ENCODE measurements at regions not wholly inside any gene's neighbourhood (a gene's known extent, or its start where the extent isn't known, plus 50 kb on each side); places are given as distances from the start of the nearest gene placed in this dataset.

- Mint-ChIP-seq H3K36me3 (no peaks in the 10 kb centered on the region), H3K4me3 (no peak overlapping the region), H3K27ac (no peak overlapping the region), H3K4me1 (no peaks in the 10 kb centered on the region), H3K27me3 (peaks cover 5 to 21% (median 12%) of the 10 kb centered on the region in 5 donors), H3K9me3 (no peaks in the 10 kb centered on the region)
- POLR2A ChIA-PET: no interaction called here
- ATAC-seq (no peak), DNase-seq (no peak)
Measured at GRCh38 chr3:180802837-180803236, 109.6 kb upstream of the FXR1 start.

DNA sequence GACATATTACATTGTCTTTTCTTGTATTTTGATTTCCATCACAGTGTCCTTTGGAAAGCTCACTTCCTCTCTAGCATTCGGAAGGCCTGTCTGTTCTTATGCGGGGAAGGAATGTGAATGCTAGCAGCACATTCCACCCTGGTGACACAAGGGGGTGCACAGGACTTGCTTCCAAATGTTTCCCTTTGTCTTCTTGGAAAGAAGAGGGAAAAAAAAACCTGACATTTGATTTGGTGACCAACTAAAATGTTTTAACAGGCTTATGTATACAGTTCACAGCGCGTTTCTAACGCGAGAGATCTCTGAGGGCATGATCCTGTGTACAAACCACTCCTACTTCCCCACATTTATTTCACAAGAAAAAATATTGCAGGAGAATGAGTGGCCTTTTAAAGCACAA is 107.6 kb upstream of the FXR1 start:
- DNase-seq: no peak
- ATAC-seq: no peak
- no peak overlapping the region for H3K4me3 Mint-ChIP-seq
- POLR2A ChIA-PET: no interaction called here
- no peak overlapping the region for H3K27ac Mint-ChIP-seq
- no peaks in the 10 kb centered on the region for H3K36me3 Mint-ChIP-seq
- peaks cover 0 to 9% (median 5%) of the 10 kb centered on the region in 5 donors for H3K27me3 Mint-ChIP-seq
- no peaks in the 10 kb centered on the region for H3K4me1 Mint-ChIP-seq
- H3K9me3 Mint-ChIP-seq: no peaks in the 10 kb centered on the region

- ATAC-seq (no peak), DNase-seq (no peak)
- H3K4me1 Mint-ChIP-seq: no peaks in the 10 kb centered on the region
- H3K36me3 Mint-ChIP-seq: no peaks in the 10 kb centered on the region
- no peak overlapping the region for H3K27ac Mint-ChIP-seq
- H3K27me3 Mint-ChIP-seq: peaks cover 0 to 5% (median 2%) of the 10 kb centered on the region in 5 donors
- no peak overlapping the region for H3K4me3 Mint-ChIP-seq
- no peaks in the 10 kb centered on the region for H3K9me3 Mint-ChIP-seq
- POLR2A ChIA-PET: no interaction called here
Measured at GRCh38 chr3:180808823-180809575, 103.5 kb upstream of the FXR1 start.

GRCh38 chr3:180820400-180820799 is 92.1 kb upstream of the FXR1 start:
- POLR2A ChIA-PET: no interaction called here
- no peak overlapping the region for H3K4me3 Mint-ChIP-seq
- H3K9me3 Mint-ChIP-seq: no peaks in the 10 kb centered on the region
- ATAC-seq (no peak), DNase-seq (peak in 1 of 10 donors; percentile 58)
- no peak overlapping the region for H3K27ac Mint-ChIP-seq
- no peaks in the 10 kb centered on the region for H3K36me3 Mint-ChIP-seq
- no peaks in the 10 kb centered on the region for H3K4me1 Mint-ChIP-seq
- H3K27me3 Mint-ChIP-seq: peaks cover 3 to 27% (median 7%) of the 10 kb centered on the region in 5 donors

DNA sequence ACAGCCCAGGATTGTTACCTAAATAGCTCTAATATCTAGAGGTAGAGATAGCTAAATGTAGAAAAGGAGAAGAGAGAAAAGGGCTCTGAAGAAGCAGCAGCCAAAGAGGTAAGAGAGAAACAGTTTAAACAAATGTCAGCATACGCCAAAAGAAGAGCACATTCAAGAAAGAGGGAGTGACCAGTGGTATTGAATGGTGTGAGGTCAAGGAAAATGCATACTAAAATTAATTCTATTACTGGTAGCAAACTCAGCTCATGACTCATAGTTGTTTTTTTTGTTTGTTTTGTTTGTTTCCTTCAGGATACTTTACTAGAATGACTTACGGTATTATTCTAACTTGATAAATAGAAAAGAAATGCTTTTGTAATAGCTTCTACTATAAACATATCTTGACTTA is 86.5 kb upstream of the FXR1 start:
- ATAC-seq (no peak), DNase-seq (no peak)
- POLR2A ChIA-PET: no interaction called here
- Mint-ChIP-seq H3K27me3 (peaks cover 0 to 16% (median 7%) of the 10 kb centered on the region in 5 donors), H3K9me3 (no peaks in the 10 kb centered on the region), H3K4me3 (no peak overlapping the region), H3K36me3 (no peaks in the 10 kb centered on the region), H3K4me1 (no peaks in the 10 kb centered on the region), H3K27ac (no peak overlapping the region)

DNA sequence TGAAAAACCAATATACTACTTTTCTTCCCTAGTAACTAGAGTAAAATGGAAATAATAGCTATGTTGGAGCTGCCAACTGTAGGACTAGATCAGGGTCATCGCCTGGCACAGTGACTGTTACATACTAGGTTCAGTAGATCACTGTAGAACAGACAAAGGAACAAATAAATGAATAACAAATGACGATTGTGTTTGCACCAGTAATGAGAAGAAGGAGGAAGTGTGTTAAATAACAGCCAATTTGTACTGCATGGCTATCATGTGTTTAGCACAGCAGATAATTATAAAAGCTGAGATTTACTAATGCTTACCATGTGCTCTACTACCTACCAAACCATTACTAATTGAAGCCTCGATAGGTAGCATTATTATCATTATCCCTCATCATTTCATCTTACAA is 85.3 kb upstream of the FXR1 start:
- Mint-ChIP-seq H3K27me3 (peaks cover 2 to 9% (median 6%) of the 10 kb centered on the region in 5 donors), H3K4me3 (no peak overlapping the region), H3K27ac (no peak overlapping the region), H3K4me1 (no peaks in the 10 kb centered on the region), H3K9me3 (no peaks in the 10 kb centered on the region), H3K36me3 (no peaks in the 10 kb centered on the region)
- POLR2A ChIA-PET: no interaction called here
- ATAC-seq (no peak), DNase-seq (no peak)

DNA sequence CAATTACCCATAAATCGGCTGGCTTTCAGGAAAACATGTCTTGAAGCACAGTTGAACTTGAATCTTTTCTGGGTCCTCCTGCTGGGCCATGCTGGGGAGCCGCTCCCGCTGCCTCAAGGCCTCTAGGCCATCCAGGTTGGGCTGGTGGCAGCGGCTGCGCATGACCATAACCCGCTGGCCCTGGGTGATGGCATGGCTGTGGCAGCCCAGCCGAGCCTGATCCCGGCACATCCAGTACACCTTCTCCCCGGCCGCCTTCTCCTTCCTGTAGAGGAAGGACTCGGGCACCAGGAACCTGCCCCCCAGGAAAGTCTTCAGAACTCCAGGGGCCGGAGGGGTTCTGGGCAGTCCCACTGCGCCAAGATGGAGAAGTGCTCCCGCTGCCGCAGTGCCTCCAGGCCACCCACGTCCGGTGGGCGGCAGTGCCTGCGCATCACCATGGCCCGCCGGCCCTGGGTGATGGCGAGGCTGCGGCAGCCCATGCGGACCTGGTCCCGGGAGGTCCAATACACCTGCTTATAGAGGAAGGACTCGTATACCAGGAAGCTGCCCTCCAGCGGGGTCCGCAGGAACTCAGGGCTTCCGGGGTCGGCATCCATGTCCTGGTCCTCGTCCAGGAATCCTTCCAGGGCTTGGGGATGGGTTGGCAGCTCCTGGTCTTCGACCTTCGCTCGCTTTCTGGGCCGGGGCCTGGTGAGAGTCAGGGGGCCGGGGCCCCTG is 84.3 kb upstream of the FXR1 start:
- DNase-seq (peak in 1 of 10 donors; percentile 59), ATAC-seq (no peak)
- Mint-ChIP-seq H3K27ac (no peak overlapping the region), H3K4me1 (no peaks in the 10 kb centered on the region), H3K4me3 (no peak overlapping the region), H3K27me3 (peaks cover 2 to 9% (median 6%) of the 10 kb centered on the region in 5 donors), H3K9me3 (no peaks in the 10 kb centered on the region), H3K36me3 (no peaks in the 10 kb centered on the region)
- POLR2A ChIA-PET: no interaction called here

DNA sequence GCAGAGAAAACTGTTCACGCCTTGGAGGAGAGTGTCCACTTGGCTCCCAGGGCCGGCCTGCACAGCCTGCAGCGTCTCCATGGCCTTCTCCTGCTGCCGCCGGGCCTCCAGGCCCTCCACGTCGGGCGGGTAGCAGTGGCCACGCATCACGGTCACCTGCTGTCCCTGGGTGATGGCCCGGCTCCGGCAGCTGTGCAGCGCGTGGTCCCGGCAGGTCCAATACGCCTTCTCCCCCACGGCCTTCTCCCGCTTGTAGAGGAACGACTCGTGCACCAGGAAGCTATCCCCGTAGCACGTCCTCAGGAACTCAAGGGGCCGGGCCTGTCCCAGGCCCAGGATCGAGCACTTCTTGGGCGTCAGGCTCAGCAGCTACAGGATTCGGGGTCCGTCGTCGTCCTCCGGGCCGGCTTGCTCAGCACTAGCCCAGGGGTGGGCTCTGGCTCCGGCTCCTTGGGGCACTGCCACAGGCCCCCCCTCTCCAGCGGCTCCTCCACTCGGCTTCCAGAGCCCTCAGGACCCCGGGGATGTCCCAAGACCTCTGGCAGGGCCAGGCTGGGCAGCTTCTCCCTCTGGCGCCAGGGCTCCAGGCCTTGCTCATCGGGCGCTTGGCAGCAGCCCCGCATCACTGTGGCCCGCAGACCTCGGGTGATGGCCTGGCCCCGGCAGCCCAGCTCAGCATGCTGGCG is 83.6 kb upstream of the FXR1 start:
- Mint-ChIP-seq H3K9me3 (no peaks in the 10 kb centered on the region), H3K27me3 (peaks cover 2 to 10% (median 6%) of the 10 kb centered on the region in 5 donors), H3K36me3 (no peaks in the 10 kb centered on the region), H3K27ac (no peak overlapping the region), H3K4me1 (no peaks in the 10 kb centered on the region), H3K4me3 (no peak overlapping the region)
- ATAC-seq: no peak
- POLR2A ChIA-PET: no interaction called here
- peak in 1 of 10 donors; percentile 64 for DNase-seq

- no peaks in the 10 kb centered on the region for H3K9me3 Mint-ChIP-seq
Measured at GRCh38 chr3:180829409-180830405, 82.8 kb upstream of the FXR1 start.

DNA sequence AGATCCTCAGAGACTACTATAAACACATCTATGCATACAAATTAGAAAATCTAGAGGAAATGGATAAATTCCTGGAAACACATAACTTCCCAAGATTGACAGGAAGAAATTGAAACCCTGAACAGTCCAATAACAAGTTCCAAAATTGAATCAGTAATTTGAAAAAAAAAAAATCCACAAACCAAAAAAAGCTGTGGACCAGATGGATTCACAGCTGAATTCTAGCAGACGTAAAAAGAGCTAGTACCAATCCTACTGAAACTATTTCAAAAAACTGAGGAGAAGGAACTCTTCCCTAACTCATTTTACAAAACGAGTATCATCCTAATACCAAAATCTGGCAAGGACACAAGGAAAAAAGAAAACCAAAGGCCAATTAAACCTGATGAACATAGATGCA is 77.0 kb upstream of the FXR1 start:
- Mint-ChIP-seq H3K36me3 (no peaks in the 10 kb centered on the region), H3K9me3 (peaks cover 0 to 18% (median 5%) of the 10 kb centered on the region in 9 donors), H3K27ac (no peak overlapping the region), H3K27me3 (peaks cover 0 to 10% (median 5%) of the 10 kb centered on the region in 5 donors), H3K4me3 (no peak overlapping the region), H3K4me1 (no peaks in the 10 kb centered on the region)
- ATAC-seq: no peak
- POLR2A ChIA-PET: no interaction called here
- no peak for DNase-seq

More at GRCh38 chr3:180829409-180830405, 82.8 kb upstream of the FXR1 start:
- DNase-seq (peak in 1 of 10 donors; percentile 48), ATAC-seq (no peak)
- H3K27ac Mint-ChIP-seq: no peak overlapping the region
- POLR2A ChIA-PET: no interaction called here
- no peaks in the 10 kb centered on the region for H3K4me1 Mint-ChIP-seq
- no peak overlapping the region for H3K4me3 Mint-ChIP-seq
- peaks cover 2 to 10% (median 5%) of the 10 kb centered on the region in 5 donors for H3K27me3 Mint-ChIP-seq
- no peaks in the 10 kb centered on the region for H3K36me3 Mint-ChIP-seq

- no peak for ATAC-seq
- H3K9me3 Mint-ChIP-seq: peaks cover 0 to 23% (median 10%) of the 10 kb centered on the region in 9 donors
- no peaks in the 10 kb centered on the region for H3K4me1 Mint-ChIP-seq
- POLR2A ChIA-PET: no interaction called here
- H3K4me3 Mint-ChIP-seq: no peak overlapping the region
- DNase-seq: no peak
- no peak overlapping the region for H3K27ac Mint-ChIP-seq
- H3K36me3 Mint-ChIP-seq: no peaks in the 10 kb centered on the region
- peaks cover 0 to 6% (median 3%) of the 10 kb centered on the region in 5 donors for H3K27me3 Mint-ChIP-seq
Measured at GRCh38 chr3:180836766-180837165, 75.7 kb upstream of the FXR1 start.

DNA sequence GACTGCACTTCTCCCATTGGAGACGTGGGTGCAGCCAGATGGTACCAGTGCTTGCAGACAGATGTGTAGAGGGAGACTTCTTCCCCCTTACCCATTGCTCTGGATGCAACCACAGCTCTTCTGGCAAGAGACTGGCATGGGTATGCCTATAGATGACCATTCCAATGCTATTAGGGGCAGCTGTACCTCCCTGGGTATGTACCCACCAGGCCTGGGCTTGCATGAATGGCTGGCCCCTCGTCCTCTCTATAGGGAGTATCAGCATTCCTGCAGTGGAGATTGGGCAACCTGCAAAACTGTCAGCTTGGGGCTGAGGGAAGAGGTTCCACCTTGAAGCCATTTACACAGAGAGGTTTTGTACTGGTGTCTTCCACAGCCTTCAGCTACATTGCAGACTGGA is 57.6 kb upstream of the FXR1 start:
- no peak overlapping the region for H3K4me3 Mint-ChIP-seq
- H3K36me3 Mint-ChIP-seq: peaks cover 0 to 20% (median 0%) of the 10 kb centered on the region in 3 donors
- H3K9me3 Mint-ChIP-seq: peaks cover 0 to 28% (median 12%) of the 10 kb centered on the region in 9 donors

More for the DNA sequence above, 57.6 kb upstream of the FXR1 start:
- Mint-ChIP-seq H3K27me3 (peaks cover 10 to 42% (median 13%) of the 10 kb centered on the region in 5 donors), H3K4me1 (peaks cover 0 to 2% (median 0%) of the 10 kb centered on the region in 4 donors), H3K27ac (no peak overlapping the region)
- POLR2A ChIA-PET: no interaction called here
- DNase-seq (no peak), ATAC-seq (no peak)

Measured in naive thymus-derived CD8-positive, alpha-beta T cell (primary cell).